ENCODE measurements at regions not wholly inside any gene's neighbourhood (a gene's known extent, or its start where the extent isn't known, plus 50 kb on each side); places are given as distances from the start of the nearest gene placed in this dataset.

- no peaks in the 10 kb centered on the region for H3K9me3 ChIP-seq (ENCODE audit: insufficient read depth, low read depth, low read length)
- no peaks in the 10 kb centered on the region for H3K36me3 ChIP-seq (ENCODE audit: insufficient read depth, low read length)
- no peak for TF ChIP-seq EZH2phosphoT487 (IDR thresholded peaks at IDR 0.05; ENCODE audit: borderline replicate concordance)
Observed at GRCh38 chr7:80984619-80985018, 65.8 kb upstream of the SEMA3C start.

GRCh38 chr7:80981405-80981804 lies 62.6 kb upstream of the SEMA3C start:
- Histone ChIP-seq H2AFZ (ENCODE audit: low read length) (no peak overlapping the region), H3K4me3 (ENCODE audit: low read length, poor library complexity, severe bottlenecking) (no peak overlapping the region), H3K9ac (ENCODE audit: low read depth, low read length, poor library complexity, severe bottlenecking) (no peak overlapping the region), H4K20me1 (ENCODE audit: insufficient read depth, low read length, poor library complexity, severe bottlenecking) (no peaks in the 10 kb centered on the region), H3K9me2 (replicated peaks; ENCODE audit: low read depth, low read length) (no peaks in the 10 kb centered on the region), H3K79me2 (ENCODE audit: insufficient read depth, low read length) (no peaks in the 10 kb centered on the region), H3K9me3 (ENCODE audit: insufficient read depth, low read depth, low read length) (no peaks in the 10 kb centered on the region), H3F3A (ENCODE audit: low read depth) (no peaks in the 10 kb centered on the region), H3K4me1 (ENCODE audit: insufficient read depth, low read length, poor library complexity, severe bottlenecking) (no peaks in the 10 kb centered on the region), H3K36me3 (ENCODE audit: insufficient read depth, low read length) (no peaks in the 10 kb centered on the region), H3K27me3 (ENCODE audit: insufficient read depth, low read length, poor library complexity, severe bottlenecking) (no peaks in the 10 kb centered on the region), H3K4me2 (ENCODE audit: low read depth, low read length, poor library complexity, severe bottlenecking) (no peak overlapping the region)
- TF ChIP-seq EZH2phosphoT487 (IDR thresholded peaks at IDR 0.05; ENCODE audit: borderline replicate concordance) (no peak), CTCF (conservative IDR thresholded peaks at IDR 0.05; ENCODE audit: low read length) (no peak)

More at GRCh38 chr7:80984619-80985018, 65.8 kb upstream of the SEMA3C start:
- H3K4me1 ChIP-seq (ENCODE audit: insufficient read depth, low read length, poor library complexity, severe bottlenecking): no peaks in the 10 kb centered on the region
- no peak overlapping the region for H3K9ac ChIP-seq (ENCODE audit: low read depth, low read length, poor library complexity, severe bottlenecking)
- H3K79me2 ChIP-seq (ENCODE audit: insufficient read depth, low read length): no peaks in the 10 kb centered on the region
- no peak overlapping the region for H3K4me3 ChIP-seq (ENCODE audit: low read length, poor library complexity, severe bottlenecking)
- no peak overlapping the region for H2AFZ ChIP-seq (ENCODE audit: low read length)
- no peak overlapping the region for H3K4me2 ChIP-seq (ENCODE audit: low read depth, low read length, poor library complexity, severe bottlenecking)
- H4K20me1 ChIP-seq (ENCODE audit: insufficient read depth, low read length, poor library complexity, severe bottlenecking): no peaks in the 10 kb centered on the region
- no peaks in the 10 kb centered on the region for H3K27me3 ChIP-seq (ENCODE audit: insufficient read depth, low read length, poor library complexity, severe bottlenecking)
- H3K9me2 ChIP-seq (replicated peaks; ENCODE audit: low read depth, low read length): no peaks in the 10 kb centered on the region
- no peaks in the 10 kb centered on the region for H3F3A ChIP-seq (ENCODE audit: low read depth)

GRCh38 chr7:80977751-80978150 lies 58.9 kb upstream of the SEMA3C start:
- no peaks in the 10 kb centered on the region for H3K4me1 ChIP-seq (ENCODE audit: insufficient read depth, low read length, poor library complexity, severe bottlenecking)
- TF ChIP-seq CTCF (conservative IDR thresholded peaks at IDR 0.05; ENCODE audit: low read length) (no peak), EZH2phosphoT487 (IDR thresholded peaks at IDR 0.05; ENCODE audit: borderline replicate concordance) (no peak)
- H4K20me1 ChIP-seq (ENCODE audit: insufficient read depth, low read length, poor library complexity, severe bottlenecking): no peaks in the 10 kb centered on the region
- no peaks in the 10 kb centered on the region for H3F3A ChIP-seq (ENCODE audit: low read depth)
- no peak overlapping the region for H3K4me2 ChIP-seq (ENCODE audit: low read depth, low read length, poor library complexity, severe bottlenecking)
- no peaks in the 10 kb centered on the region for H3K79me2 ChIP-seq (ENCODE audit: insufficient read depth, low read length)
- H3K36me3 ChIP-seq (ENCODE audit: insufficient read depth, low read length): no peaks in the 10 kb centered on the region
- H3K4me3 ChIP-seq (ENCODE audit: low read length, poor library complexity, severe bottlenecking): no peak overlapping the region
- H2AFZ ChIP-seq (ENCODE audit: low read length): no peak overlapping the region
- no peaks in the 10 kb centered on the region for H3K9me3 ChIP-seq (ENCODE audit: insufficient read depth, low read depth, low read length)
- H3K27me3 ChIP-seq (ENCODE audit: insufficient read depth, low read length, poor library complexity, severe bottlenecking): no peaks in the 10 kb centered on the region
- H3K9ac ChIP-seq (ENCODE audit: low read depth, low read length, poor library complexity, severe bottlenecking): no peak overlapping the region
- H3K9me2 ChIP-seq (replicated peaks; ENCODE audit: low read depth, low read length): no peaks in the 10 kb centered on the region
